Stimulated activated CD4-positive, alpha-beta T cell treated with anti-CD3 and anti-CD28 coated beads, Interleukin-4, amount 100 ng/mL, for 1 hour (primary cell): ENCODE measurements at regions not wholly inside any gene's neighbourhood (a gene's known extent, or its start where the extent isn't known, plus 50 kb on each side); places are given as distances from the start of the nearest gene placed in this dataset.

Experiments used
- DNase-seq: peaks from one replicate; pipeline ENCODE4 v3.0.0-alpha.2; 2020

DNA sequence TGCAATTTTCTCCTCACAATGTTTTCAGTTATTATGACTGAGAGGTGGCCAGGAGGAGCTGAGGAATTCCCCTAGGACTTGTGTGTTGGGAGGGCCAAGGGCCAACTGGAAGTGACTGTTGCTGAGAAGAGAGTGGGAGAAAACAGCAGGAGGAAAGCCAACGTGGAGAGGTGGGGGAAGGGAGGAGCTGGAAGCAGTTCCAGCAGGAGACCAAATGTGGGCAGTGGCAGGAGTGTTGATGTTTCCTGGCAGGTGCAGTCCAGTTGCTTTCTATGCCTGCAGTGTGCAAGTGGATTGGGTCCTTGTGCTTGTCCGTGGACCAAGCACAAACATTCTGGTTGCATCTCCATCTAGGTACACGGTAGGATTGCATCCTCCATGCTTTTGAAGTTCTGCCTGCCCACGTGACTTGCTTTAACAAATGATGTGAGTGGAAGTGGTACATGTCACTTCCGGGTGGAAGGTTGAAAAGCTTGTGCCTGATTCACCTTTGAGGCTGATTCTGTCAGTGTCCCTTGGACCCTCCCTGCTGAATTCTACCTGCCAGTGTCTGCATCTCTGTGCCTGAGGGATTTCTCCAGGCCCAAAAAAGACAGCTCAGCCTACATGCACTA, 54.7 kb upstream of the CRHR1 start:
- DNase-seq = no peak

DNA sequence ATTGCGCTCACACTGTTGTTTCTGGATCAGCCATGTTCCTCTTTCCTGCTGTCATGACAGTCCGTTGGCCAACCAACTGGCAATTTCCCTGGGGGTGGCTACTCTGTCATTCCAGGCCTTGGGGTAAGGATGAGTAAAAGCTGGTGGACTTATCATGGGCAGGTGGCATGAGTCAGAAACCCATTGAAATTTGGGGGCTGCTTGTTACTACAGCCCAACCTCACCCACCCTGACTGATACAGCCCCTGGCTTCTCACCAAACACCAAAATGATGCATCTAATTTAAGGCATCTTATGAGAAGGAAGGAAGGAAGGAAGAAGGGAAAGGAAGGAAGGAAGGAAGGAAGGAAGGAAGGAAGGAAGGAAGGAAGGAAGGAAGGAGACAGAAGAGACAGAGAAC, 53.9 kb upstream of the CRHR1 start:
- DNase-seq = no peak

DNA sequence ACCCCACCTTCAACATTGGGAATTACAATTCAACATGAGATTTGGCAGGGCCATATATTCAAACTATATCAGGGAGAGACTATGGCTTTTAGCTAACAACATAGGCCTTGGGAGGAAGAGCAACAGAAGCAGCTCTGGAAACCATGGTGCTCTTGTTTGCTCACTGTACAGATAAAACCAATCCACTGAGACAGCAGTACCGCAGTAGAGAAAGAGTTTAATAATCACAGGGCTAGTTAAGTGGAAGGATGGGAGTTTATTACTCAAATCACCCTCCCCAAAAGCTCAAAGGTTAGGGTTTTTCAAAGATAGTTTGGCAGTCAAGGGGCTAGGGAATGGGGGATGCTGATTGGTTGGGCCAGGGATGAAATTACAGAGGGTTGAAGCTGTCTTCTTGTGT, 52.7 kb upstream of the CRHR1 start:
- DNase-seq = no peak

DNA sequence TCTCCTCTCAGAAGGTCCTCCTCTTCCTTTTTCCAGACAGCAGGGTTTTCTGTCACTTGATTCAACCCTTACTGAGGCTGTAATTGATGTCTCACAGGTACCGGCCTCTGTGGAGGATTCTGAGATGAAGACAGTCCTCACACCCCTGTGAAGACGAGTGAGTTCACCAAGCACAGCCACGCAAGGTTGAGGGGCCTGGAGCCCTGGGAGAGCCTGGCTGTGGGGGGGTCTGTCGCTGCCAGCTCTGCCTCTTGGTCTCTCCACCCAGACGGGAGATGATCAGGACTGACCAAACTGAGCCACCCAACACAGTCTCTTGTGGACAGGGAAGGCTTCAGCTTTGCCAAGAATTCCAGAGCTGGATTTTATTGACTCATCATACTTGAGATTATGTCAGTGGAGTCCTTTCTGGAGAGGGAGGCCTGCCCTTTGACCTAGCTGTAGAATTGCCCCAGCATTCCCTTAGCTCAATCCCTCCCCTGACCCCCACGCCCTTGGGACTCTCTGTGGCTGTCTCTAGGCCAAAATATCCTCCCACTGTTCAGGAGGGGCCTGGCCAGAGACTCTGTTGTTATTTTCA, 51.1 kb upstream of the CRHR1 start:
- DNase-seq = no peak

DNA sequence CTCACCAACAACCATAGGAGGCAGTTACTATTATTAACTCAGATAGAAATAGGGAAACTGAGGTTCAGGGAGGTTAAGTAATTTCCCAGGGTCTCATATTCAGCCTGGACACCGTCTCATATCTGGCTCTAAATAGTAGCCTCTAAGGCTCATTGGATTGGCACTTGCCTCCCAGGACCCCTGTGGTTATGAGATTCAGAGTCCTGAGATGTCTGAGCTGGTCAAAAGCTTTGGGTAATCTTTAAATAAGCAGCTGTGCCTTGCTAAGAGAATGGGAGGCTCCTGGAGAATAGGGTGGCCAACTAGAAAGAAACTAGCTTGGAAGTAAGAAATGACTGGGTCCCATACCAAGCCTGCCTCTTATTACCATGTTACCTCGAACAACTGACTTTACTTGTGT, 50.3 kb upstream of the CRHR1 start:
- DNase-seq = no peak
